Keratinocyte (primary cell): ENCODE measurements at regions not wholly inside any gene's neighbourhood (a gene's known extent, or its start where the extent isn't known, plus 50 kb on each side); places are given as distances from the start of the nearest gene placed in this dataset.

Source experiments
- DNase-seq: peaks from one replicate; pipeline ENCODE4 v3.0.0-alpha.2; 2011; ENCODE audit warnings: low read depth, missing footprints, low spot score
- FAIRE-seq: peaks from 2 replicates; lab custom pipeline; 2011; peaks lifted over from hg19 to GRCh38; lab: Jason Lieb, UNC
- H2AFZ ChIP-seq: 2 replicates; pipeline ENCODE4 v1.6.0; 2012; ENCODE audit warnings: low read length, control low read depth, inconsistent platforms; ENCODE audit not compliant: control insufficient read depth
- H3K27ac ChIP-seq: 2 replicates; pipeline ENCODE4 v1.5.1; 2011; ENCODE audit warnings: low read length; ENCODE audit not compliant: control insufficient read depth, insufficient read depth
- H3K27me3 ChIP-seq: 3 replicates; pipeline ENCODE4 v1.6.0; 2011; ENCODE audit warnings: low read length; ENCODE audit not compliant: control insufficient read depth, insufficient read depth; ENCODE audit errors: extremely low read depth
- H3K36me3 ChIP-seq, 2 experiments: 2 replicates in 1 of 2; 3 replicates in 1 of 2; pipeline ENCODE4 v1.5.1; 2011; ENCODE audit warnings: low read length in 2 of 2, mild to moderate bottlenecking in 1 of 2; ENCODE audit not compliant: control insufficient read depth in 2 of 2, insufficient read depth in 2 of 2; ENCODE audit errors: extremely low read depth in 1 of 2
- H3K4me1 ChIP-seq: 3 replicates; pipeline ENCODE4 v1.5.1; 2011; ENCODE audit warnings: low read length; ENCODE audit not compliant: control insufficient read depth, insufficient read depth; ENCODE audit errors: extremely low read depth
- H3K4me2 ChIP-seq: 3 replicates; pipeline ENCODE4 v1.6.0; 2011; ENCODE audit warnings: low read depth, low read length; ENCODE audit not compliant: control insufficient read depth, insufficient read depth; ENCODE audit errors: extremely low read depth
- H3K4me3 ChIP-seq, 3 experiments: fragments of 200-600 bp in 1 of 3; sonication (generic) in 1 of 3; 2 replicates in 2 of 3; 3 replicates in 1 of 3; pipeline ENCODE4 v1.5.1; 2011 to 2016; ENCODE audit warnings: low read length in 3 of 3, mild to moderate bottlenecking in 3 of 3, control low read depth in 2 of 3, inconsistent platforms in 1 of 3, low read depth in 1 of 3, mixed read lengths in 1 of 3, mixed run types in 1 of 3, moderate library complexity in 1 of 3; ENCODE audit not compliant: control insufficient read depth in 2 of 3, insufficient read depth in 2 of 3; ENCODE audit errors: extremely low read depth in 1 of 3
- H3K79me2 ChIP-seq: 2 replicates; pipeline ENCODE4 v1.6.0; 2012; ENCODE audit warnings: low read length; ENCODE audit not compliant: control insufficient read depth, insufficient read depth
- H3K9ac ChIP-seq: 3 replicates; pipeline ENCODE4 v1.6.0; 2011; ENCODE audit warnings: low read length; ENCODE audit not compliant: control insufficient read depth, insufficient read depth; ENCODE audit errors: extremely low read depth
- H3K9me1 ChIP-seq: 3 replicates; pipeline ENCODE4 v1.6.0; 2011; ENCODE audit warnings: low read length; ENCODE audit not compliant: control insufficient read depth, insufficient read depth; ENCODE audit errors: extremely low read depth
- H3K9me3 ChIP-seq: 2 replicates; pipeline ENCODE4 v1.5.1; 2012; ENCODE audit warnings: low read depth, low read length; ENCODE audit not compliant: control insufficient read depth
- H4K20me1 ChIP-seq: 3 replicates; pipeline ENCODE4 v1.6.0; 2011; ENCODE audit warnings: low read length; ENCODE audit not compliant: control insufficient read depth, insufficient read depth; ENCODE audit errors: extremely low read depth
- EZH2 ChIP-seq: IDR thresholded peaks from one replicate; pipeline ENCODE4 v1.6.1; 2012; ENCODE audit warnings: inconsistent platforms, mild to moderate bottlenecking, low read length, moderate library complexity
- dilution Hi-C: fragments of 300-500 bp; cut with MboI; formaldehyde crosslinking; loops from one replicate; pipeline ENCODE4 v1.7.0; 2020; ENCODE audit warnings: low sequenced_read_pairs; ENCODE audit not compliant: extremely low pct_ligation_motif_present
- TF ChIP-seq, protein P1 (sequence below), 3 experiments: IDR thresholded peaks in 1 of 3; conservative IDR thresholded peaks in 1 of 3; optimal IDR thresholded peaks in 1 of 3; 2 replicates in 2 of 3; 3 replicates in 1 of 3; pipeline versions ENCODE3 to v1.5.1; 2011; ENCODE audit warnings: low read length in 3 of 3, mild to moderate bottlenecking in 3 of 3, moderate library complexity in 2 of 3, control low read depth in 1 of 3, inconsistent platforms in 1 of 3; ENCODE audit not compliant: insufficient read depth in 2 of 3; ENCODE audit errors: extremely low read depth in 1 of 3

DNA sequence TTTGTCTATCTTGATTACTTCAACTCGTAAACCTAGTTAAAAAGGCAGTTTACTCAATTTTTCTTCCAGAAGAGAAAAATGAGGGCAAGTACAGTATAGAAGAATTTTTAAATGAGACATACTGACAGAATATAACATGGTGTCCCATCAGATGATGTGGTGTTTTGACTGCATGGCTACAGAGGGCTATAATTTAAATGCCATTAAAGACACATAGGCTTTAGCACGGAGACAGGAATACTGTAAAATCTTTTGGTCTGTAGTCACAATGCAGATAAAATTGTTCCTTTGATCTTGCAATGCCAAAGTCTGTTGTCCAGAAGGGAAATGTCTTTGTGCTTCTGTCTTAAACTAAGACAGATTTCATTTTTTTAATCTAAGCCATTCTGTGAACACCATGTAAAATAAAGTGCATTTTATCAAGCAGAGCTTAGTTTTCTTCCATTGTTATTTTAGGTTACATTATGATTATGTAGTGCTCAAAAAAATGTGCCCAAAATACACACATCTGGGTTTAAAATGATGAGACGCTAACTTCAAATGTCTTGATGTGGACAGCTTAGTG, 249.6 kb downstream of the PTPRC start:
- H3K4me2 ChIP-seq: no peak overlapping the region
- H4K20me1 ChIP-seq: no peaks in the 10 kb centered on the region
- dilution Hi-C loops: no loop called here
- no peaks in the 10 kb centered on the region for H3K36me3 ChIP-seq
- peaks cover 9% of the 10 kb centered on the region for H3K79me2 ChIP-seq
- no peak overlapping the region for H3K9ac ChIP-seq
- FAIRE-seq: no peak
- no peaks in the 10 kb centered on the region for H3K9me3 ChIP-seq
- DNase-seq: no peak
- H3K4me1 ChIP-seq: no peaks in the 10 kb centered on the region
- H3K9me1 ChIP-seq: no peaks in the 10 kb centered on the region
- no peak overlapping the region for H2AFZ ChIP-seq
- no peak overlapping the region for H3K27ac ChIP-seq
- H3K27me3 ChIP-seq: no peaks in the 10 kb centered on the region
- H3K4me3 ChIP-seq: no peak overlapping the region
- TF ChIP-seq, protein P1, sequence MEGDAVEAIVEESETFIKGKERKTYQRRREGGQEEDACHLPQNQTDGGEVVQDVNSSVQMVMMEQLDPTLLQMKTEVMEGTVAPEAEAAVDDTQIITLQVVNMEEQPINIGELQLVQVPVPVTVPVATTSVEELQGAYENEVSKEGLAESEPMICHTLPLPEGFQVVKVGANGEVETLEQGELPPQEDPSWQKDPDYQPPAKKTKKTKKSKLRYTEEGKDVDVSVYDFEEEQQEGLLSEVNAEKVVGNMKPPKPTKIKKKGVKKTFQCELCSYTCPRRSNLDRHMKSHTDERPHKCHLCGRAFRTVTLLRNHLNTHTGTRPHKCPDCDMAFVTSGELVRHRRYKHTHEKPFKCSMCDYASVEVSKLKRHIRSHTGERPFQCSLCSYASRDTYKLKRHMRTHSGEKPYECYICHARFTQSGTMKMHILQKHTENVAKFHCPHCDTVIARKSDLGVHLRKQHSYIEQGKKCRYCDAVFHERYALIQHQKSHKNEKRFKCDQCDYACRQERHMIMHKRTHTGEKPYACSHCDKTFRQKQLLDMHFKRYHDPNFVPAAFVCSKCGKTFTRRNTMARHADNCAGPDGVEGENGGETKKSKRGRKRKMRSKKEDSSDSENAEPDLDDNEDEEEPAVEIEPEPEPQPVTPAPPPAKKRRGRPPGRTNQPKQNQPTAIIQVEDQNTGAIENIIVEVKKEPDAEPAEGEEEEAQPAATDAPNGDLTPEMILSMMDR (optimal IDR thresholded peaks at IDR 0.05 in 1 of 3, IDR thresholded peaks at IDR 0.05 in 1 of 3, conservative IDR thresholded peaks at IDR 0.05 in 1 of 3; ENCODE audit: extremely low read depth in 1 of 3, insufficient read depth in 2 of 3, low read length in 3 of 3): no peak
- no peak for TF ChIP-seq EZH2

DNA sequence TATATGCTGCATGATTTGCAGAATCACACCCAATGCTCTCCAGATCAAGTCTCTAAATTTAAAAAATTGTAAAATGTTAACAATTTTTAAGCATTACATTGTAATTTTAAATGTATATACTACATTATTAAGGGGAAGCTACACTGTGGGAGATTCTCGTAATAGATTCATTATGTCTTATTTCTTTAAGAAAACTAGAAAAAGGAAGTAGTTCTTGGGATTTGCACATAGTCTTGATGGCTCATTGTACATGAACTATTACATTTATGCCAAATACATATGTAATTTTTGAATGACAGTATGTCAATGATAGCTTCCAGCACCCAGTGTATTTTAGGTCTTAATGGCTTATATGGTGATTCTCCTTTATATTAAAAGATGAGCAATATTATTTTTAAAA, 250.3 kb downstream of the PTPRC start:
- no peak for DNase-seq
- no peak overlapping the region for H3K9ac ChIP-seq
- no peaks in the 10 kb centered on the region for H3K9me3 ChIP-seq
- dilution Hi-C loops: no loop called here
- H3K27me3 ChIP-seq: no peaks in the 10 kb centered on the region
- no peaks in the 10 kb centered on the region for H3K9me1 ChIP-seq
- no peak for FAIRE-seq
- H3K79me2 ChIP-seq: peaks cover 9% of the 10 kb centered on the region
- no peaks in the 10 kb centered on the region for H3K4me1 ChIP-seq
- no peak overlapping the region for H3K4me2 ChIP-seq
- H2AFZ ChIP-seq: no peak overlapping the region
- no peaks in the 10 kb centered on the region for H3K36me3 ChIP-seq
- no peaks in the 10 kb centered on the region for H4K20me1 ChIP-seq
- TF ChIP-seq, protein P1 (optimal IDR thresholded peaks at IDR 0.05 in 1 of 3, IDR thresholded peaks at IDR 0.05 in 1 of 3, conservative IDR thresholded peaks at IDR 0.05 in 1 of 3; ENCODE audit: extremely low read depth in 1 of 3, insufficient read depth in 2 of 3, low read length in 3 of 3): no peak
- TF ChIP-seq EZH2: no peak
- no peak overlapping the region for H3K4me3 ChIP-seq
- no peak overlapping the region for H3K27ac ChIP-seq
